K562 (cell line): ENCODE measurements at regions not wholly inside any gene's neighbourhood (a gene's known extent, or its start where the extent isn't known, plus 50 kb on each side); places are given as distances from the start of the nearest gene placed in this dataset.
A peak's percentile ranks its signal among the peaks of the same experiment; 100 is the strongest.

ENCODE experiments used
- ATAC-seq: fragments of 200-7000 bp; cut with Tn5 transposase; 3 replicates; pipeline ENCODE4 v1.9.1; 2020; ENCODE audit warnings: moderate library complexity
- BruUV-seq: library from RNA; stranded (reverse); fragments of 400-500 nt; replicated peaks from 2 replicates; lab custom pipeline; 2021; lab: Mats Ljungman, UMichigan
- CTCF ChIA-PET: fragments of 300-600 bp; formaldehyde crosslinking; extraction: SDS; loops from one replicate; lab custom pipeline; 2021; ENCODE audit warnings: low intra/inter-chr PET ratio; lab: Yijun Ruan, JAX
- POLR2A ChIA-PET: fragments of 300-600, 350-650 bp; sonication (Branson Sonifier 250); formaldehyde crosslinking; extraction: SDS; loops from one replicate; lab custom pipeline; 2021; ENCODE audit warnings: antibody characterized with exemption, inconsistent platforms; lab: Yijun Ruan, JAX
- DNase-seq, 4 experiments: peaks; one replicate each; pipeline versions ENCODE4 v3.0.0 to v3.0.0-alpha.2; 2011 to 2018; ENCODE audit warnings: low spot score in 3 of 4, mixed read lengths in 3 of 4; ENCODE audit errors: extremely low read depth in 1 of 4
- FAIRE-seq: peaks from 2 replicates; lab custom pipeline; 2011; peaks lifted over from hg19 to GRCh38; lab: Jason Lieb, UNC
- H2AFZ ChIP-seq: 2 replicates; pipeline ENCODE4 v1.6.0; 2011; ENCODE audit warnings: low read depth, low read length, control low read depth, inconsistent platforms
- H3K27ac ChIP-seq: fragments of 200-600 bp; 3 replicates; pipeline ENCODE4 v1.8.0; 2011; ENCODE audit warnings: low read depth, mild to moderate bottlenecking, control low read depth, inconsistent platforms, low read length, moderate library complexity, mixed read lengths; ENCODE audit errors: extremely low read depth
- H3K27me3 ChIP-seq, 2 experiments: fragments of 300-600 bp in 1 of 2; 2 replicates in 1 of 2; 3 replicates in 1 of 2; pipeline versions ENCODE4 v1.6.0 to v1.8.0; 2011; ENCODE audit warnings: inconsistent platforms in 2 of 2, low read length in 2 of 2, mild to moderate bottlenecking in 1 of 2, mixed read lengths in 1 of 2, moderate library complexity in 1 of 2; ENCODE audit not compliant: control insufficient read depth in 2 of 2, insufficient read depth in 2 of 2
- H3K36me3 ChIP-seq: fragments of 300-600 bp; 3 replicates; pipeline ENCODE4 v1.8.0; 2011; ENCODE audit warnings: mild to moderate bottlenecking, low read length, inconsistent platforms; ENCODE audit not compliant: control insufficient read depth, insufficient read depth
- H3K4me1 ChIP-seq, 2 experiments: fragments of 200-600 bp in 1 of 2; replicated peaks in 1 of 2; 2 replicates in 1 of 2; 3 replicates in 1 of 2; pipeline versions ENCODE4 v1.5.1 to v1.8.0; 2011; ENCODE audit warnings: inconsistent platforms in 2 of 2, low read length in 2 of 2, mild to moderate bottlenecking in 1 of 2, mixed read lengths in 1 of 2, moderate library complexity in 1 of 2; ENCODE audit not compliant: control insufficient read depth in 2 of 2, insufficient read depth in 2 of 2
- H3K4me2 ChIP-seq: 2 replicates; pipeline ENCODE4 v1.6.1; 2011; ENCODE audit warnings: low read length, control low read depth, inconsistent platforms, mixed read lengths; ENCODE audit not compliant: insufficient read depth
- H3K4me3 ChIP-seq: fragments of 200-600 bp; sonication (generic), shearing (Covaris generic); 2 replicates; pipeline ENCODE4 v1.5.1; 2016; ENCODE audit warnings: control low read depth, inconsistent platforms
- H3K79me2 ChIP-seq: fragments of 200-600 bp; 3 replicates; pipeline ENCODE4 v1.8.0; 2011; ENCODE audit warnings: low read length, inconsistent platforms; ENCODE audit not compliant: control insufficient read depth, insufficient read depth
- H3K9ac ChIP-seq, 2 experiments: 2 replicates each; pipeline versions ENCODE4 v1.6.0 to v1.6.1; 2011; ENCODE audit warnings: low read depth in 2 of 2, low read length in 2 of 2, control low read depth in 1 of 2, inconsistent platforms in 1 of 2, mild to moderate bottlenecking in 1 of 2, mixed read lengths in 1 of 2; ENCODE audit not compliant: insufficient read depth in 1 of 2
- H3K9me1 ChIP-seq: one replicate; pipeline ENCODE4 v1.6.0; 2011; ENCODE audit warnings: inconsistent platforms, mild to moderate bottlenecking, low read length, moderate library complexity; ENCODE audit not compliant: control insufficient read depth, insufficient read depth
- H3K9me3 ChIP-seq: replicated peaks from 2 replicates; pipeline ENCODE4 v1.5.1; 2011; ENCODE audit warnings: low read depth, low read length, inconsistent platforms; ENCODE audit not compliant: control insufficient read depth, insufficient read depth
- H4K20me1 ChIP-seq: replicated peaks from 2 replicates; pipeline ENCODE4 v1.6.1; 2011; ENCODE audit warnings: low read length, inconsistent platforms, mixed read lengths; ENCODE audit not compliant: control insufficient read depth, insufficient read depth
- CBFA2T3 ChIP-seq: fragments of 450-650 bp; IDR thresholded peaks from 2 replicates; pipeline ENCODE4 v1.6.1; 2017
- CBX8 ChIP-seq: fragments of 200-600 bp; sonication (generic); IDR thresholded peaks from 2 replicates; pipeline ENCODE4 v1.6.1; 2012; ENCODE audit warnings: borderline replicate concordance, mixed run types, low read depth, mild to moderate bottlenecking, moderate library complexity, mixed read lengths, low read length, control low read depth, inconsistent platforms; ENCODE audit not compliant: poor library complexity, severe bottlenecking; ENCODE audit errors: extremely low read depth
- ERF ChIP-seq: fragments of 450-650 bp; formaldehyde crosslinking; IDR thresholded peaks from 2 replicates; pipeline ENCODE4 v1.4.0; 2020; ENCODE audit warnings: mild to moderate bottlenecking, mixed read lengths
- FOXA3 ChIP-seq, 2 experiments: fragments of 450-650 bp in 1 of 2; sonication (generic) in 1 of 2; formaldehyde crosslinking; IDR thresholded peaks in 1 of 2; conservative IDR thresholded peaks in 1 of 2; 2 replicates each; pipeline versions ENCODE4 v1.4.0 to v1.8.0; 2020 to 2022; ENCODE audit warnings: mild to moderate bottlenecking in 2 of 2, missing genetic modification reagents in 1 of 2
- GTF2F1 ChIP-seq: IDR thresholded peaks from 2 replicates; pipeline ENCODE4 v1.6.1; 2011; ENCODE audit warnings: low read depth, low read length, improper control_type of control experiment
- KLF10 ChIP-seq: fragments of 250-450 bp; sonication (Bioruptor Pico); IDR thresholded peaks from 2 replicates; pipeline ENCODE4 v1.6.1; 2021; ENCODE audit warnings: matching md5 sums
- MAZ ChIP-seq, 2 experiments: fragments of 450-650 bp in 1 of 2; sonication (generic) in 1 of 2; formaldehyde crosslinking; IDR thresholded peaks in 1 of 2; conservative IDR thresholded peaks in 1 of 2; 2 replicates each; pipeline versions ENCODE4 v1.4.0 to v1.5.0; 2020; ENCODE audit warnings: mild to moderate bottlenecking in 1 of 2, missing genetic modification reagents in 1 of 2
- NR4A1 ChIP-seq, 2 experiments: fragments of 250-450 bp in 1 of 2; fragments of 450-650 bp in 1 of 2; sonication (Bioruptor Pico) in 1 of 2; IDR thresholded peaks; 2 replicates each; pipeline versions ENCODE4 v1.4.0 to v1.6.1; 2016 to 2020; ENCODE audit warnings: mild to moderate bottlenecking in 2 of 2, missing compliant biosample characterization in 1 of 2, missing genetic modification characterization in 1 of 2, moderate library complexity in 1 of 2
- POLR2AphosphoS5 ChIP-seq: IDR thresholded peaks from 2 replicates; pipeline ENCODE4 v1.6.1; 2011; ENCODE audit warnings: mild to moderate bottlenecking, low read depth, low read length, moderate library complexity; ENCODE audit not compliant: control insufficient read depth, insufficient read depth
- POLR3A ChIP-seq: IDR thresholded peaks from 2 replicates; pipeline ENCODE4 v1.6.1; 2011; ENCODE audit warnings: borderline replicate concordance, mild to moderate bottlenecking, moderate library complexity; ENCODE audit not compliant: insufficient read length, insufficient read depth; ENCODE audit errors: extremely low read depth
- SRSF3 ChIP-seq: fragments of 200-400 bp; formaldehyde crosslinking; IDR thresholded peaks from 2 replicates; pipeline ENCODE4 v1.6.1; 2016; ENCODE audit warnings: mild to moderate bottlenecking, low read length, moderate library complexity; ENCODE audit not compliant: insufficient read depth
- ZNF316 ChIP-seq: fragments of 450-650 bp; IDR thresholded peaks from 2 replicates; pipeline ENCODE4 v1.6.1; 2016
- ZNF695 ChIP-seq: fragments of 450-650 bp; formaldehyde crosslinking; IDR thresholded peaks from 2 replicates; pipeline ENCODE4 v1.4.0; 2020; ENCODE audit warnings: mild to moderate bottlenecking, moderate library complexity
- WGBS: fragments of 100-300 bp; shearing (Covaris generic); methylation state at CpG from one replicate; pipeline ENCODE4 v1.1.6; 2016; ENCODE audit warnings: low coverage, mixed read lengths; ENCODE audit not compliant: insufficient coverage; ENCODE audit errors: missing lambda C conversion rate; 5-methylcytosine and 5-hydroxymethylcytosine counted together
- in situ Hi-C: fragments of 300-500 bp; cut with MboI; formaldehyde crosslinking; loops from 4 replicates; pipeline ENCODE4 v1.15.0; 2018; ENCODE audit warnings: inconsistent platforms, mixed read lengths
- intact Hi-C: fragments of 100-400 bp; cut with micrococcal nuclease; formaldehyde crosslinking; loops from 2 replicates; pipeline ENCODE4 v1.14.2; 2022
- TF ChIP-seq, protein P1 (sequence below): sonication (generic); formaldehyde crosslinking; IDR thresholded peaks from 2 replicates; pipeline ENCODE4 v1.8.0; 2022; ENCODE audit warnings: mild to moderate bottlenecking, missing genetic modification reagents
- TF ChIP-seq, protein P2 (sequence below): sonication (generic); formaldehyde crosslinking; IDR thresholded peaks from 2 replicates; pipeline ENCODE4 v1.8.1; 2023; ENCODE audit warnings: missing genetic modification reagents, mild to moderate bottlenecking, borderline replicate concordance

DNA sequence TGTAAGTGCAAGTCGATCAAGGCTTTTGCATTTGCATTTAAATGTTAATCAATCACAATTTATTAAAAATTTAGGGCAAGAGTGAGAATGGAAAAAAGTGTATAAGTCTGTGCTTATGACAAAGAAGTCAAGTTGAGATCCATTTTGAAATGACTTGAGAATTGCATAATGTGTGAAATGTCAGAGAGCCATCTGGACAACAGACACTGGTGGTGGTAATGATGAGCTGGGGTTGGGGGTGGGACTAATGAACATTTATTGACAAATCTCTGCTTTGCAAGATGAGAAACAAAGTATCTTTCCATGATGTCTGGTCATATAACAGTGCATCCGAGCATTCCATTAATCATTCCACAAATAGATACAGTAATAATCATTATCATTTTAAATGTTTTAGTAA lies 89.4 kb upstream of the ZBTB20 start (continued):
- no peak for TF ChIP-seq KLF10
- TF ChIP-seq GTF2F1, result no peak
- no peak for TF ChIP-seq POLR3A
- no peak for TF ChIP-seq SRSF3

DNA sequence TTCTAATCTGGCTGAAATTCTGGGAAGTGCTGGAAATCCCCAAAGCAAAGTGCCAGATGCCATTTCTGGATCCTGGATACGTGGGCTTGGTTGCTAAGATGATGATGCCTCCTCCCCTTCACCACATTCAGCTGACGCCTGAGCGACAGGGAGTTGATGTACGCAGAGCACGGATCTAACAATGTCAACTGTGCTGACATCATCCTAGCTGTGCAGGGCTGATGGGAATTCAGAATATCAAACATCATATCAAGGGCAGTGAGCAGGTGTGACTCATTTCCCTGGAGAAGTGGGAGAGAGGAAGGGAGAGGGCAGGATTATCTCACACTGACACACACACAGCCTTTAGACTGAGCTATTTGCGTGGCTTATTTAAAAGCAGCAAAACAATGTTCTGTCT lies 92.6 kb upstream of the ZBTB20 start:
- Histone ChIP-seq H3K36me3 (no peaks in the 10 kb centered on the region; the same call in 2 of the 3 replicates), H3K9me1 (no peaks in the 10 kb centered on the region), H4K20me1 (no peaks in the 10 kb centered on the region), H3K4me3 (no peak overlapping the region), H2AFZ (peak overlapping the region; percentile 32; the same call in 1 of the 2 replicates), H3K4me1 (peaks cover 0 to 13% of the 10 kb centered on the region in 2 experiments; a peak in 2 of 5 replicates), H3K9me3 (no peaks in the 10 kb centered on the region), H3K4me2 (peak overlapping the region; percentile 49), H3K27ac (peak overlapping the region; percentile 59; the same call in 2 of the 3 replicates), H3K9ac (0 out of 4 replicates have a peak overlapping the region, but pooled peaks of 1 of the 2 experiments have one; percentile 12), H3K27me3 (no peaks in the 10 kb centered on the region), H3K79me2 (no peaks in the 10 kb centered on the region)
- ATAC-seq, result peak; percentile 88
- POLR2A ChIA-PET, result no interaction called here
- BruUV-seq, result no TSS peak
- DNase-seq, result peak; percentile 29 to 70 (median 45)
- intact Hi-C loops, result no loop called here
- FAIRE-seq, result peak; percentile 98
- CTCF ChIA-PET, result no interaction called here
- in situ Hi-C loops, result no loop called here
- 0% methylated on average over 6 of the region's 6 CpGs for WGBS
- TF ChIP-seq ZNF316 (no peak), MAZ (CRISPR knock-in tag; conservative IDR thresholded peaks at IDR 0.05 in 1 of 2, IDR thresholded peaks at IDR 0.05 in 1 of 2) (no peak), ERF (CRISPR knock-in tag) (no peak), POLR2AphosphoS5 (no peak), NR4A1 (CRISPR knock-in tag; IDR thresholded peaks at IDR 0.05) (no peak), NR4A1 (tag; IDR thresholded peaks at IDR 0.05) (no peak), ZNF695 (CRISPR knock-in tag) (no peak), POLR3A (no peak), CBFA2T3 (peak; percentile 80), CBX8 (no peak), FOXA3 (CRISPR knock-in tag; conservative IDR thresholded peaks at IDR 0.05 in 1 of 2, IDR thresholded peaks at IDR 0.05 in 1 of 2) (no peak)
- TF ChIP-seq, protein P1, sequence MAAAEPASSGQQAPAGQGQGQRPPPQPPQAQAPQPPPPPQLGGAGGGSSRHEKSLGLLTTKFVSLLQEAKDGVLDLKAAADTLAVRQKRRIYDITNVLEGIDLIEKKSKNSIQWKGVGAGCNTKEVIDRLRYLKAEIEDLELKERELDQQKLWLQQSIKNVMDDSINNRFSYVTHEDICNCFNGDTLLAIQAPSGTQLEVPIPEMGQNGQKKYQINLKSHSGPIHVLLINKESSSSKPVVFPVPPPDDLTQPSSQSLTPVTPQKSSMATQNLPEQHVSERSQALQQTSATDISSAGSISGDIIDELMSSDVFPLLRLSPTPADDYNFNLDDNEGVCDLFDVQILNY, result no peak
- TF ChIP-seq, protein P2, sequence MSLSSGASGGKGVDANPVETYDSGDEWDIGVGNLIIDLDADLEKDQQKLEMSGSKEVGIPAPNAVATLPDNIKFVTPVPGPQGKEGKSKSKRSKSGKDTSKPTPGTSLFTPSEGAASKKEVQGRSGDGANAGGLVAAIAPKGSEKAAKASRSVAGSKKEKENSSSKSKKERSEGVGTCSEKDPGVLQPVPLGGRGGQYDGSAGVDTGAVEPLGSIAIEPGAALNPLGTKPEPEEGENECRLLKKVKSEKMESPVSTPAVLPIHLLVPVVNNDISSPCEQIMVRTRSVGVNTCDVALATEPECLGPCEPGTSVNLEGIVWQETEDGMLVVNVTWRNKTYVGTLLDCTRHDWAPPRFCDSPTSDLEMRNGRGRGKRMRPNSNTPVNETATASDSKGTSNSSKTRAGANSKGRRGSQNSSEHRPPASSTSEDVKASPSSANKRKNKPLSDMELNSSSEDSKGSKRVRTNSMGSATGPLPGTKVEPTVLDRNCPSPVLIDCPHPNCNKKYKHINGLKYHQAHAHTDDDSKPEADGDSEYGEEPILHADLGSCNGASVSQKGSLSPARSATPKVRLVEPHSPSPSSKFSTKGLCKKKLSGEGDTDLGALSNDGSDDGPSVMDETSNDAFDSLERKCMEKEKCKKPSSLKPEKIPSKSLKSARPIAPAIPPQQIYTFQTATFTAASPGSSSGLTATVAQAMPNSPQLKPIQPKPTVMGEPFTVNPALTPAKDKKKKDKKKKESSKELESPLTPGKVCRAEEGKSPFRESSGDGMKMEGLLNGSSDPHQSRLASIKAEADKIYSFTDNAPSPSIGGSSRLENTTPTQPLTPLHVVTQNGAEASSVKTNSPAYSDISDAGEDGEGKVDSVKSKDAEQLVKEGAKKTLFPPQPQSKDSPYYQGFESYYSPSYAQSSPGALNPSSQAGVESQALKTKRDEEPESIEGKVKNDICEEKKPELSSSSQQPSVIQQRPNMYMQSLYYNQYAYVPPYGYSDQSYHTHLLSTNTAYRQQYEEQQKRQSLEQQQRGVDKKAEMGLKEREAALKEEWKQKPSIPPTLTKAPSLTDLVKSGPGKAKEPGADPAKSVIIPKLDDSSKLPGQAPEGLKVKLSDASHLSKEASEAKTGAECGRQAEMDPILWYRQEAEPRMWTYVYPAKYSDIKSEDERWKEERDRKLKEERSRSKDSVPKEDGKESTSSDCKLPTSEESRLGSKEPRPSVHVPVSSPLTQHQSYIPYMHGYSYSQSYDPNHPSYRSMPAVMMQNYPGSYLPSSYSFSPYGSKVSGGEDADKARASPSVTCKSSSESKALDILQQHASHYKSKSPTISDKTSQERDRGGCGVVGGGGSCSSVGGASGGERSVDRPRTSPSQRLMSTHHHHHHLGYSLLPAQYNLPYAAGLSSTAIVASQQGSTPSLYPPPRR (CRISPR knock-in tag), result no peak
